Parathyroid adenoma (tissue), 2 donors: ENCODE measurements at regions not wholly inside any gene's neighbourhood (a gene's known extent, or its start where the extent isn't known, plus 50 kb on each side); places are given as distances from the start of the nearest gene placed in this dataset.

Experiments used
- H2AFZ ChIP-seq: fragments of 300-600 bp; sonication (generic); one replicate; pipeline ENCODE4 v1.7.0; 2017; ENCODE audit warnings: antibody characterized with exemption, mild to moderate bottlenecking
- H3K27ac ChIP-seq: fragments of 300-600 bp; sonication (generic); one replicate; pipeline ENCODE4 v1.7.0; 2017
- H3K27me3 ChIP-seq: fragments of 300-600 bp; sonication (generic); one replicate; pipeline ENCODE4 v1.7.0; 2017; ENCODE audit warnings: low read length; ENCODE audit not compliant: control insufficient read depth, insufficient read depth
- H3K36me3 ChIP-seq: fragments of 300-600 bp; sonication (generic); one replicate; pipeline ENCODE4 v1.7.0; 2017; ENCODE audit warnings: low read length; ENCODE audit not compliant: control insufficient read depth, insufficient read depth
- H3K4me1 ChIP-seq: fragments of 300-600 bp; sonication (generic); one replicate; pipeline ENCODE4 v1.7.0; 2017; ENCODE audit warnings: control low read depth
- H3K4me2 ChIP-seq: fragments of 300-600 bp; sonication (generic); one replicate; pipeline ENCODE4 v1.7.0; 2017; ENCODE audit warnings: low read length
- H3K4me3 ChIP-seq: fragments of 300-600 bp; sonication (generic); one replicate; pipeline ENCODE4 v1.7.0; 2017; ENCODE audit warnings: low read depth, low read length
- H3K79me2 ChIP-seq: fragments of 300-600 bp; sonication (generic); one replicate; pipeline ENCODE4 v1.7.0; 2017; ENCODE audit warnings: control low read depth
- H3K9ac ChIP-seq: fragments of 300-600 bp; sonication (generic); one replicate; pipeline ENCODE4 v1.7.0; 2017; ENCODE audit warnings: mild to moderate bottlenecking
- H3K9me3 ChIP-seq: fragments of 300-600 bp; sonication (generic); one replicate; pipeline ENCODE4 v1.7.0; 2017; ENCODE audit warnings: low read length; ENCODE audit not compliant: control insufficient read depth
- CTCF ChIP-seq: fragments of 300-600 bp; sonication (generic); IDR thresholded peaks from one replicate; pipeline ENCODE4 v1.7.0; 2017; ENCODE audit warnings: antibody characterized with exemption, mild to moderate bottlenecking
- donor health status: primary hyperparathyroidism.

DNA sequence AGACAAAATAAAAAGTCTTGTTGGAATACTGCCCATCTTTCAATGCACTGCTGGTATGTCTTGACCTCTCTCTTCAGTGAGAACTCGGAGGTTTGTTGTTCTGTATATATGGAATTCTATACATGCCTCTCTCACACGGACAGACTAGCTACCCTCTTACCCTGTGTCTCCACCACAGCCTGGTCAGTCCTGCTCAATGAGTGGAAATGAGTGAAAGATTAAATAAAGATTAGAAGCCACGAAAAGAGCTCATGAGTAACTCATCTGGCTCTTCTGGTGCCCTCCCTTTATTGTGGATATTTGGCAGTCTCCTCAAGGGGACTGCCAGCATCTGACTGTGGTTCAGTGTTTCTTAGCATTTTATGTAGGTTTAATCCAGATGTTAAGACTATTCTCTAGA is 262.8 kb upstream of the MAP3K7 start:
- Histone ChIP-seq H3K27me3 (no peaks in the 10 kb centered on the region), H3K36me3 (no peaks in the 10 kb centered on the region)
- TF ChIP-seq CTCF = no peak

DNA sequence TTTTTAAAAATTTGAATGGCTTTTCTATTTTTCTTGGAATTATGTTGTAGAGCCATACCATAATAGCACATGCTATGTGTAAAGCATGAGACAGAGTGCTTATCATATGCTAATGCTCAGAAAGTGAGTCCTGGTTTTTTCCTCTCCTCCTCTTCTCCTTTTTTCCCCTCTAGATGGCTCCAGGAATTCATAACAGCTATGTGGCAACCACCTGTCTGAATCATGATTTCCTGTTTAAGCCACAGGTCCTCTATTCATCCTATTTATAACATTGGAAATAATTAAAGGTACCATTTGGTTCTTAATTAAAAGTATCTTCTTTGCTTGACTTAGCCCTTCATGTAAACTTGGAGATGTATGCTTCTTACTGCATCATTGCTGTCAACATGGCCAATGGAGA is 260.0 kb upstream of the MAP3K7 start:
- Histone ChIP-seq H3K4me3 (no peak overlapping the region), H3K4me1 (no peaks in the 10 kb centered on the region), H3K27ac (no peak overlapping the region), H3K9ac (no peak overlapping the region), H3K79me2 (no peaks in the 10 kb centered on the region), H3K9me3 (no peaks in the 10 kb centered on the region), H3K4me2 (no peak overlapping the region), H3K36me3 (no peaks in the 10 kb centered on the region), H2AFZ (no peak overlapping the region), H3K27me3 (no peaks in the 10 kb centered on the region)
- no peak for TF ChIP-seq CTCF

More for the DNA sequence above, 262.8 kb upstream of the MAP3K7 start:
- H3K9ac ChIP-seq = no peak overlapping the region
- H3K4me1 ChIP-seq = no peaks in the 10 kb centered on the region
- no peak overlapping the region for H3K27ac ChIP-seq
- no peaks in the 10 kb centered on the region for H3K79me2 ChIP-seq
- no peak overlapping the region for H3K4me3 ChIP-seq
- no peak overlapping the region for H2AFZ ChIP-seq
- H3K4me2 ChIP-seq = no peak overlapping the region
- no peaks in the 10 kb centered on the region for H3K9me3 ChIP-seq

DNA sequence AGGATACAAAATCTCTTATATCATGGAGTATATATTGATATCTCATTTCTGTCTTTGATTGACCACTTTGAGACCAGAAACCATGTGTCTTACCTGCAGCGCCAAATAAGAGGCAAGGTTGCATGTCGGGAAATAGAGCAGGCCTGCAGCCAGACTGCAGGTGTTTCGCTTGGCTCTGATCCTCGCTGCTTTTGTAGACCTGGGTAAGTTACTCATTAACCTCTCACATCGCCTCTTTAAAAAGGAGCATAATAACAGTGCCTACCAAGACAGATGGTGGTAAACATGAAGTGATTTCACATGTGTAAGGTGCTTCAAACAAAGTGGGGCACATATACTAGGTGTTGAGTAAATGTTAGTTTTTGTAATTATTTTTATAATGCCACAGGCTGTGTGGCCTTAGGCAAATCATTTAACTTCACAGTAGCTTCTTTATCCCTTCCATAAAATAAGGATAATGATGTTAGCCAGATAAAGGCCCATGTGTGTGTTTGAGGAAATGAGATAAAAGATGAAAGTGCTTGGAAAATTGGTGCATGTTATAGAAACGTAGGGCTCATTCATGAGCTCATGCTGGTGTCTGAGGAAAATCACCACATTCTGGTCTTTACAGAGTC is 248.8 kb upstream of the MAP3K7 start:
- H2AFZ ChIP-seq = no peak overlapping the region
- no peak for TF ChIP-seq CTCF
- no peaks in the 10 kb centered on the region for H3K36me3 ChIP-seq
- H3K9ac ChIP-seq = no peak overlapping the region
- no peak overlapping the region for H3K27ac ChIP-seq
- no peak overlapping the region for H3K4me3 ChIP-seq
- H3K9me3 ChIP-seq = no peaks in the 10 kb centered on the region
- no peaks in the 10 kb centered on the region for H3K79me2 ChIP-seq
- no peak overlapping the region for H3K4me2 ChIP-seq
- H3K4me1 ChIP-seq = no peaks in the 10 kb centered on the region
- no peaks in the 10 kb centered on the region for H3K27me3 ChIP-seq

GRCh38 chr6:90829311-90829710 is 242.4 kb upstream of the MAP3K7 start:
- no peak overlapping the region for H3K4me2 ChIP-seq
- H3K27ac ChIP-seq = no peak overlapping the region
- no peak overlapping the region for H3K4me3 ChIP-seq
- H3K9me3 ChIP-seq = no peaks in the 10 kb centered on the region
- no peaks in the 10 kb centered on the region for H3K4me1 ChIP-seq
- H3K9ac ChIP-seq = no peak overlapping the region
- no peak overlapping the region for H2AFZ ChIP-seq
- H3K27me3 ChIP-seq = no peaks in the 10 kb centered on the region
- TF ChIP-seq CTCF = no peak
- no peaks in the 10 kb centered on the region for H3K36me3 ChIP-seq
- H3K79me2 ChIP-seq = no peaks in the 10 kb centered on the region

DNA sequence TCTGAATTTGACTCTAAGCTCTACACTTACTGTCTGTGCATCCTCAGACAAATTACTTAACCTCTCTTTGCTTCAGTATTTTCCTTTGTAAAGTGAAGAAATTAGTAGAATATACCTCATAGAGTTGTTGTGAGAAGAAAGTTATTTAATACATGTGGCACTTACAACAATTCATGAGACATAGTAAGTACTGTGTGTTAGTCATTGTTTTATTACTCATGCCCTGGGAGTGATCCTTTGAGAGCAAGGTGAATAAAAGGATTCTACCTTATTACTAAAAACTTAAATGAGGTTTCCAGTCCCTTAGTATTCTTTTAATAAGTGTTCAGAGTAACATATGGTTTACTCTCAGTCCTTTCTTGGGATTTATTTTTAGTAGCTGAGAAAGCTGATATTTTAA is 233.6 kb upstream of the MAP3K7 start:
- Histone ChIP-seq H3K36me3 (no peaks in the 10 kb centered on the region), H2AFZ (no peak overlapping the region), H3K27me3 (no peaks in the 10 kb centered on the region), H3K27ac (no peak overlapping the region), H3K4me3 (no peak overlapping the region), H3K4me2 (no peak overlapping the region), H3K9ac (no peak overlapping the region), H3K9me3 (no peaks in the 10 kb centered on the region), H3K79me2 (no peaks in the 10 kb centered on the region), H3K4me1 (no peaks in the 10 kb centered on the region)
- TF ChIP-seq CTCF = no peak
